COLO829 (cell line): ENCODE measurements at regions not wholly inside any gene's neighbourhood (a gene's known extent, or its start where the extent isn't known, plus 50 kb on each side); places are given as distances from the start of the nearest gene placed in this dataset.
"Not testable (repeated sequence)": the region's sequence is repeated elsewhere in the genome, so short reads cannot be mapped to it uniquely, and the experiment has no call there.

Experiments
- DNase-seq: peaks from one replicate; pipeline ENCODE4 v3.0.0; 2012; ENCODE audit warnings: low spot score

- DNase-seq: no peak
These were observed 143.1 kb downstream of the ARSF start for GRCh38 chrX:3184176-3184930.

GRCh38 chrX:3181846-3182245 lies 140.6 kb downstream of the ARSF start:
- DNase-seq: no peak

GRCh38 chrX:3178329-3178728 lies 137.1 kb downstream of the ARSF start:
- DNase-seq: no peak

- DNase-seq: no peak
These were observed 136.6 kb downstream of the ARSF start for GRCh38 chrX:3177851-3178250.

- no peak for DNase-seq
These were observed 135.2 kb downstream of the ARSF start for GRCh38 chrX:3176439-3176820.

- peak; percentile 3 for DNase-seq
These were observed 134.6 kb downstream of the ARSF start for GRCh38 chrX:3175659-3176438.

- not testable (repeated sequence) for DNase-seq
These were observed 130.9 kb downstream of the ARSF start for GRCh38 chrX:3172156-3172555.

- no peak for DNase-seq
These were observed 128.2 kb downstream of the ARSF start for GRCh38 chrX:3169421-3169820.

GRCh38 chrX:3167771-3168170 lies 126.5 kb downstream of the ARSF start:
- DNase-seq: no peak

- peak; percentile 56 for DNase-seq
These were observed 125.6 kb downstream of the ARSF start for GRCh38 chrX:3166670-3167455.

GRCh38 chrX:3165808-3166207 lies 124.5 kb downstream of the ARSF start:
- DNase-seq: no peak
